GM12872 (cell line): ENCODE measurements at regions not wholly inside any gene's neighbourhood (a gene's known extent, or its start where the extent isn't known, plus 50 kb on each side); places are given as distances from the start of the nearest gene placed in this dataset.

Experiments
- TF ChIP-seq, protein P1 (sequence below): IDR thresholded peaks from 3 replicates; pipeline ENCODE4 v1.5.1; 2011; ENCODE audit warnings: low read depth, mild to moderate bottlenecking, low read length, moderate library complexity; ENCODE audit not compliant: insufficient read depth

DNA sequence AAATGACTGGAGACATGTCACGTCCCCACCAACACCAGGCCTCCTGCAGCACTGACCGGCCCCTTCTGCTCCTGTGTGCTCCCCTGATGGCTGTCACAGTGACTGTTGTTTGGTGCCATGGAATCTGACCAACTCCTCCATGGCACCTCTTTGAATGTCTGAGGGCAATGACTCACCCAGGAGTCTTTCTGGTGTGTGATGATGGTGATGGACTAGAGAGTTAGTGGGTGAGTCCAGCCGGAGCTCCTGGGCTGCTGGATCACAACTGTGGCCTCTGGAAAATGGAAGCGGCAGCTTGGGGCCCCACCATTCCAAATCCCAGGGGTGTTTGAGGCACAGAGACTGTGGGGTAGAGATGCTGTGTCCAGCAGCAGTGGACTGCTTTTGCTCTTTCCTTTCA, 133.3 kb downstream of the TFAP2C start:
- TF ChIP-seq, protein P1, sequence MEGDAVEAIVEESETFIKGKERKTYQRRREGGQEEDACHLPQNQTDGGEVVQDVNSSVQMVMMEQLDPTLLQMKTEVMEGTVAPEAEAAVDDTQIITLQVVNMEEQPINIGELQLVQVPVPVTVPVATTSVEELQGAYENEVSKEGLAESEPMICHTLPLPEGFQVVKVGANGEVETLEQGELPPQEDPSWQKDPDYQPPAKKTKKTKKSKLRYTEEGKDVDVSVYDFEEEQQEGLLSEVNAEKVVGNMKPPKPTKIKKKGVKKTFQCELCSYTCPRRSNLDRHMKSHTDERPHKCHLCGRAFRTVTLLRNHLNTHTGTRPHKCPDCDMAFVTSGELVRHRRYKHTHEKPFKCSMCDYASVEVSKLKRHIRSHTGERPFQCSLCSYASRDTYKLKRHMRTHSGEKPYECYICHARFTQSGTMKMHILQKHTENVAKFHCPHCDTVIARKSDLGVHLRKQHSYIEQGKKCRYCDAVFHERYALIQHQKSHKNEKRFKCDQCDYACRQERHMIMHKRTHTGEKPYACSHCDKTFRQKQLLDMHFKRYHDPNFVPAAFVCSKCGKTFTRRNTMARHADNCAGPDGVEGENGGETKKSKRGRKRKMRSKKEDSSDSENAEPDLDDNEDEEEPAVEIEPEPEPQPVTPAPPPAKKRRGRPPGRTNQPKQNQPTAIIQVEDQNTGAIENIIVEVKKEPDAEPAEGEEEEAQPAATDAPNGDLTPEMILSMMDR, result no peak

DNA sequence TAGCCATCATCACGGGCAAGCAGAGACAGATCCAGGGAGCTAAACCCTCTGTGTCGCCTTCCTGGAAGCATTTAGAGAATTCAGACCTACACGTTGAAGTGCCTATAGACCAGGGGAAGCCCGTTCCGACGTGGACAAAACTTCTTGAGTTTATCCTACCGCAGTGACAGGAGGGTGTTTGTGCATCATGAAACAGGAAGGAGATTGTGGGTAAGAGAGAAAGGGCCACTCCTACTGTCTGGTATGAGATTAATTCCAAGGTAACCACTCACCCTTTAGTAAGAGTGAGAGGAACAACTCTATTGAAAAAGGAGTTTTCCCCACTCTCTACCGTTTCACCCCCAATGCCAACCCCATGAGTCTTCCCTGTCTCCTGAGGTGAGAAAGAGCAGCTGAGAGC, 133.7 kb downstream of the TFAP2C start:
- TF ChIP-seq, protein P1, result no peak

DNA sequence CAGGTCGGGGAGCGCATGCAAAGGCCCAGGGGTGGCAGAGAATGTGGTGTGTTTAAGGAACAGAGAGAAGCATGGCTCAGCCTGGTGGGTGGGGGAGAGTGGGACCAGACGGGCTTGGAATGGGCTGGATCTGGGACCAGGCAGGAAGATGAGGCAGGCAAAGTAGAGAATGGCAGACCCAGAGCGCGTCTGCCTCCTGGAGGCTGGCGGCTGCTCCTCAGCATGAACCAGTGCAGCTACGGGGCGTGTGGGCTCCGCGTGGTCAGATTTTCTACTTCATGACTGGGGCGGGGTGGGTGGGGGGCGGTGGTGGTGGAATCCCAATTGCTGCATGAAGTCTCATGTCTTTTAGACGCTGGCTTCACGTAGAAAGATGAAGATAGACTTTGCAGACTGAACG, 135.6 kb downstream of the TFAP2C start:
- TF ChIP-seq, protein P1, result no peak

DNA sequence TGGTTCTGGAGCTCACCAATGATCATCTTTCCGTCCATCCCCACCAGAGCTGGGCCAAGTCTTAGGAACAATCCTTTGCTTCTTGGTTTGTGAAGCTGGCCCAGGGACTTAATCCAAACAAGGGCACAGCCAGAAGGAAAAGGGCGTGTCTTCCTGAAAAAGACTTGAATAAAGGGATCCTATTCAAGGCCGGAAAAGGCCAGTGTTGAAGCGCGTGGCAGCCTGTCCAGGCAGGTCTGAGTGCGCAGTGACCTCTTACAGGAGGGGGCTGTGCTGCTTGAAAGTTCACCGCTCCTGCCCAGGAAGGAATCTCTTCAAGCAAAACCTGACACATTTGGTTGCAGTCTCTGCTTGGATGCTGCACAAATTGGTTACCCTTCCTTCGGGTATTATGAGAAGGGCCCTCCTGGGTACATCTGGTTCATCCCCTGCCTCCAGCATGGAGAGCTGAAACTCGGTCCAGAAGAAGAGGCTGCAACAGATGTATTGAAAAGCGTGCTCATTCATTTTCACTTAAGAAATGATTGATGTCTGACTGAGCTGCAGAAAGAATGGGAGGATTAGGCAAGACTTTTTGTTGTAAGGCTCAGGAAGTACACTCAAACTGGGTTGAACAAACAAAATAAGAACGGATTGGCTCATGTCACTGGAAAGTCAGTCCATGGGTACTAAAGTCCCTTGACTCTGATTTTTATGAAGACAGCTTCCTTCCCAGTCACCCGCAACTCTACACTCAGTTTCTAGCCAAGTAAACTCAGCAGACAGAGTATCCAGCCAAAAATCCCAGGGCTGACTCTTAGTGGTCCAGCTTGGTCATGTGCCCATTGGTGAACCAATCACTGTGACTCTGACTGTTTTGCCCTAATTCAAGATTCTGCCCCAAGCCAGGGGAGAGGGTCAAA, 136.3 kb downstream of the TFAP2C start:
- TF ChIP-seq, protein P1, result no peak

DNA sequence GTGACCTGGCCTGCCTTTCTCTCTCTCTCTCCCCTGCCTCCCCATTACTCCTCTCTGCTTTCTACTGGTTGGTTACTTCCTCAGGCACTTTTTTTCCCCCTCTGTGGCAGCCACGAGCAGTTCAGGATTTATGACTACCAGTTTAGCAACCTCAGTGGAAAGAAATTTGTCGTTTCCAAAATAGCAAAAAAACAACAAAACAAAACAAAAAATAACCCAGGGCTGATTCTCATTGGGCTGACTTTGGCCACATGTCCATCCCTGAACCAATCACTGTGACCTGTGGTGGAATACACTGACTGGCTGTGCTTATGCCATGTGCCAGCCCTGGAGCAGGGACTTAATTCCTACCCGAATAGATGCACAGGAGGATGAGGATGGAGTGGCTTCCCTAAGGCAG, 137.4 kb downstream of the TFAP2C start:
- TF ChIP-seq, protein P1, result no peak

DNA sequence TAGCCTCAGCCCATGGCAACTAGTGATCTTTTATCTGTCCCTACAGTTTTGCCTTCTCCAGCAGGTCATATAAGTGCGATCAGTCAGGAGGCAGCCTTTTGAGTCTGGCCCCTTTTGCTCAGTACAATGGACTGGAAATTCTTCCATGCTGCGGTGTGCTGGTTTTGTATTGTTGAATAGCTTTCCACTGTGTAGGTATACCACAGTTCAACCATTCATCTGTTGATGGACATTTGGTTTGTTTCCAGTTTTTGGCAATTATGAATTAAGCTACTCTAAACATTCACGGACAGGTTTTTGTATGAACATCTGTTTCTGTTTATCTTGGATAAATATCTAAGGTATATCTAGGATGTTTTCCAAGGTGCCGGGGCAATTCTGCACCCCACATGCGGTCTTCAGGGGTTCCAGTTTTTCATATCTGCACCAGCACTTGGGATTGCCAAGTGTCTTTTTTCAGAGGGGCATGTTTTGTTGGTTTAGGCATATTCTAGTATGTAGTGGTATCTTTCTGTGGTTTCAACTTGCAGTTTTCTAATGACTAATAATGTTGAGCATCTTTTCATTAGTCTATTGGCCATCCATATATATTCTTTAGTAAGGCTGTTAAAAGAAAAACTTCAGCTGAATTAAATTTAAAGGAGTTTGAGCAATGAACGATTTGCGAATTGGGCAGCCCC, 141.0 kb downstream of the TFAP2C start:
- TF ChIP-seq, protein P1, result no peak

DNA sequence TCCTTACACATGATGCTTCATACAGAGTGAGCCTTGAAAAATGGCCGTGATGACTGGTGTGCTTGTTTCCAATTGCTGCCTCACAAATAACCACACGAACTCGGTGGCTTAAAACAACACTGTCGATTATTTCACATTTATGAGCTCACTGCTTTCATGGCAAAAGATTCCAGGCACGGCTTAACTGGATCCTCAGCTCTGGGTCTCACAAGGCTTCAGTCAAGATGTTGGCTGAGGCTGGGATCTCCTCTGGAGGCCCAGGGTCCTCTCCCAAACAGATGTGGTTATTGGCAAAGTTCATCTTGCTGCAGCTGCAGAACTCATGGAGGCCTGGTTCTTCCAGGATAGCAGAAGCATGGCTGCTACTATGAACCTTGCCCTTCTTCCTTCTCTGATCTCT, 144.6 kb downstream of the TFAP2C start:
- TF ChIP-seq, protein P1, result no peak
